CD14-positive monocyte (primary cell): ENCODE measurements at regions not wholly inside any gene's neighbourhood (a gene's known extent, or its start where the extent isn't known, plus 50 kb on each side); places are given as distances from the start of the nearest gene placed in this dataset.

ENCODE experiments used
- DNase-seq, 3 donors: peaks; one replicate each; pipeline ENCODE4 v3.0.0-alpha.2; 2011 to 2022
- H2AFZ ChIP-seq: 2 replicates; pipeline ENCODE4 v1.6.0; 2012; ENCODE audit warnings: mild to moderate bottlenecking, low read depth, low read length, inconsistent platforms; ENCODE audit not compliant: insufficient read depth, poor library complexity, severe bottlenecking
- H3K27ac ChIP-seq, 2 donors: 1 replicate in 1 of 2; 2 replicates in 1 of 2; pipeline ENCODE4 v1.5.1; 2012 to 2013; ENCODE audit warnings: low read length in 2 of 2, control low read depth in 1 of 2, inconsistent platforms in 1 of 2, low read depth in 1 of 2, mild to moderate bottlenecking in 1 of 2
- H3K27me3 ChIP-seq, 2 donors: one replicate each; pipeline versions ENCODE4 v1.6.0 to v1.6.1; 2011 to 2013; ENCODE audit warnings: low read length in 2 of 2; ENCODE audit not compliant: control insufficient read depth in 2 of 2, insufficient read depth in 2 of 2
- H3K36me3 ChIP-seq, 2 donors: replicated peaks in 1 of 2; 1 replicate in 1 of 2; 2 replicates in 1 of 2; pipeline versions ENCODE4 v1.5.1 to v1.6.1; 2012 to 2013; ENCODE audit warnings: low read length in 2 of 2, control low read depth in 1 of 2, inconsistent platforms in 1 of 2, mild to moderate bottlenecking in 1 of 2; ENCODE audit not compliant: insufficient read depth in 2 of 2, control insufficient read depth in 1 of 2
- H3K4me1 ChIP-seq, 2 donors: 1 replicate in 1 of 2; 2 replicates in 1 of 2; pipeline versions ENCODE4 v1.5.1 to v1.6.1; 2012 to 2013; ENCODE audit warnings: low read length in 2 of 2, control low read depth in 1 of 2, inconsistent platforms in 1 of 2, mild to moderate bottlenecking in 1 of 2, moderate library complexity in 1 of 2; ENCODE audit not compliant: insufficient read depth in 2 of 2, control insufficient read depth in 1 of 2
- H3K4me2 ChIP-seq: replicated peaks from 2 replicates; pipeline ENCODE3; 2012; ENCODE audit warnings: low read length, moderate library complexity, mild to moderate bottlenecking; ENCODE audit not compliant: poor library complexity, severe bottlenecking; ENCODE audit errors: extremely low read depth
- H3K4me3 ChIP-seq, 3 experiments: fragments of 200-600 bp in 1 of 3; sonication (generic) in 1 of 3; replicated peaks in 1 of 3; 1 replicate in 2 of 3; 2 replicates in 1 of 3; pipeline ENCODE4 v1.5.1; 2011 to 2013; ENCODE audit warnings: low read length in 3 of 3, mild to moderate bottlenecking in 3 of 3, control low read depth in 2 of 3, low read depth in 2 of 3, inconsistent platforms in 1 of 3, moderate library complexity in 1 of 3
- H3K79me2 ChIP-seq: 2 replicates; pipeline ENCODE4 v1.6.0; 2012; ENCODE audit warnings: mild to moderate bottlenecking, control low read depth, inconsistent platforms, low read length, moderate library complexity; ENCODE audit not compliant: insufficient read depth
- H3K9ac ChIP-seq: 2 replicates; pipeline ENCODE4 v1.6.0; 2017; ENCODE audit warnings: low read length, mild to moderate bottlenecking; ENCODE audit not compliant: insufficient read depth, poor library complexity, severe bottlenecking
- H3K9me3 ChIP-seq, 2 donors: replicated peaks in 1 of 2; 1 replicate in 1 of 2; 2 replicates in 1 of 2; pipeline versions ENCODE4 v1.5.1 to v1.6.1; 2012 to 2013; ENCODE audit warnings: low read length in 2 of 2, control low read depth in 1 of 2; ENCODE audit not compliant: control insufficient read depth in 1 of 2, insufficient read depth in 1 of 2
- H4K20me1 ChIP-seq: 2 replicates; pipeline ENCODE4 v1.6.0; 2012; ENCODE audit warnings: mild to moderate bottlenecking, low read length, control low read depth, moderate library complexity; ENCODE audit not compliant: insufficient read depth
- H3K27ac Mint-ChIP-seq, 7 donors: one replicate each; pipeline ENCODE4 v1.8.0; 2020; ENCODE audit warnings: mild to moderate bottlenecking in 7 of 7, mixed read lengths in 7 of 7, moderate library complexity in 6 of 7, inconsistent platforms in 2 of 7
- H3K27me3 Mint-ChIP-seq, 3 donors: one replicate each; pipeline ENCODE4 v1.8.0; 2021 to 2022; ENCODE audit warnings: low read depth in 3 of 3, mild to moderate bottlenecking in 3 of 3, mixed read lengths in 3 of 3, moderate library complexity in 3 of 3, inconsistent platforms in 1 of 3
- H3K36me3 Mint-ChIP-seq, 2 donors: one replicate each; pipeline ENCODE4 v1.8.0; 2020; ENCODE audit warnings: mixed read lengths in 2 of 2, inconsistent platforms in 1 of 2, mild to moderate bottlenecking in 1 of 2
- H3K4me1 Mint-ChIP-seq: one replicate; pipeline ENCODE4 v1.8.0; 2020; ENCODE audit warnings: mild to moderate bottlenecking, mixed read lengths
- H3K4me3 Mint-ChIP-seq, 2 donors: one replicate each; pipeline ENCODE4 v1.8.0; 2020; ENCODE audit warnings: mild to moderate bottlenecking in 2 of 2, mixed read lengths in 2 of 2, moderate library complexity in 1 of 2
- H3K9me3 Mint-ChIP-seq, 7 donors: one replicate each; pipeline ENCODE4 v1.8.0; 2020 to 2022; ENCODE audit warnings: mixed read lengths in 7 of 7, mild to moderate bottlenecking in 6 of 7, moderate library complexity in 6 of 7, inconsistent platforms in 2 of 7
- CTCF ChIP-seq: fragments of 200-600 bp; IDR thresholded peaks from one replicate; pipeline ENCODE4 v1.8.0; 2022; ENCODE audit warnings: antibody characterized with exemption, mild to moderate bottlenecking
- WGBS: methylation state at CpG from one replicate; pipeline ENCODE4 v1.1.5; 2013; ENCODE audit warnings: missing lambda C conversion rate; ENCODE audit not compliant: insufficient coverage; 5-methylcytosine and 5-hydroxymethylcytosine counted together
- intact Hi-C, 2 donors: fragments of 100-400 bp; cut with micrococcal nuclease; formaldehyde crosslinking; loops; one replicate each; pipeline versions ENCODE4 v1.15.0 to v1.15.1; 2023

- no peaks in the 10 kb centered on the region for H4K20me1 ChIP-seq
- Mint-ChIP-seq H3K9me3 (peaks cover 2 to 11% (median 6%) of the 10 kb centered on the region in 7 donors), H3K27ac (no peak overlapping the region), H3K36me3 (no peaks in the 10 kb centered on the region), H3K4me1 (no peaks in the 10 kb centered on the region), H3K27me3 (no peaks in the 10 kb centered on the region), H3K4me3 (no peak overlapping the region)
- no peak for TF ChIP-seq CTCF
- DNase-seq, result no peak
- peaks cover 3 to 4% of the 10 kb centered on the region in 2 donors for H3K9me3 ChIP-seq
- H3K27me3 ChIP-seq, result no peaks in the 10 kb centered on the region
- no peaks in the 10 kb centered on the region for H3K4me1 ChIP-seq
- no peak overlapping the region for H2AFZ ChIP-seq
- H3K79me2 ChIP-seq, result no peaks in the 10 kb centered on the region
- H3K36me3 ChIP-seq, result no peaks in the 10 kb centered on the region
- H3K27ac ChIP-seq, result no peak overlapping the region
- intact Hi-C loops, result no loop called here
- no peak overlapping the region for H3K4me3 ChIP-seq
- H3K9ac ChIP-seq, result no peak overlapping the region
- no CpG with 5 or more reads among the region's 4 CpGs for WGBS
- no peak overlapping the region for H3K4me2 ChIP-seq
These were observed 142.1 kb downstream of the POSTN start for GRCh38 chr13:37456506-37456905.

GRCh38 chr13:37456041-37456440 lies 142.5 kb downstream of the POSTN start:
- Histone ChIP-seq H3K36me3 (no peaks in the 10 kb centered on the region), H3K4me1 (no peaks in the 10 kb centered on the region), H2AFZ (no peak overlapping the region), H3K79me2 (no peaks in the 10 kb centered on the region), H3K27ac (no peak overlapping the region), H4K20me1 (no peaks in the 10 kb centered on the region), H3K4me3 (no peak overlapping the region), H3K9ac (no peak overlapping the region), H3K9me3 (peaks cover 3 to 4% of the 10 kb centered on the region in 2 donors), H3K4me2 (no peak overlapping the region), H3K27me3 (no peaks in the 10 kb centered on the region)
- intact Hi-C loops, result no loop called here
- H3K4me3 Mint-ChIP-seq, result no peak overlapping the region
- no peaks in the 10 kb centered on the region for H3K27me3 Mint-ChIP-seq
- peaks cover 2 to 11% (median 6%) of the 10 kb centered on the region in 7 donors for H3K9me3 Mint-ChIP-seq
- no peaks in the 10 kb centered on the region for H3K4me1 Mint-ChIP-seq
- no peak for TF ChIP-seq CTCF
- DNase-seq, result no peak
- no peak overlapping the region for H3K27ac Mint-ChIP-seq
- H3K36me3 Mint-ChIP-seq, result no peaks in the 10 kb centered on the region
- no CpG with 5 or more reads among the region's 1 CpG for whole genome bisulfite sequencing
